HCT116 (cell line): ENCODE measurements at regions not wholly inside any gene's neighbourhood (a gene's known extent, or its start where the extent isn't known, plus 50 kb on each side); places are given as distances from the start of the nearest gene placed in this dataset.

ENCODE experiments used
- ATAC-seq: fragments of 200-7000 bp; cut with Tn5 transposase; 2 replicates; pipeline ENCODE4 v1.9.1; 2020; ENCODE audit warnings: mild to moderate bottlenecking, moderate library complexity
- BruUV-seq: library from RNA; stranded (reverse); fragments of 400-500 nt; replicated peaks from 2 replicates; lab custom pipeline; 2021; lab: Mats Ljungman, UMichigan
- CTCF ChIA-PET: fragments of 300-600 bp; sonication (Branson Sonifier 250); formaldehyde crosslinking; loops from one replicate; lab custom pipeline; 2021; ENCODE audit warnings: antibody characterized with exemption; lab: Charles Lee
- POLR2A ChIA-PET: fragments of 300-600, 350-600 bp; sonication (Branson Sonifier 250); formaldehyde crosslinking; loops from one replicate; lab custom pipeline; 2021; ENCODE audit warnings: antibody characterized with exemption; lab: Charles Lee
- RAD21 ChIA-PET, 2 experiments: fragments of 300-600 bp; sonication (Branson Sonifier 250); formaldehyde crosslinking; loops; one replicate each; lab custom pipeline; 2023; ENCODE audit warnings: low total read pairs in 2 of 2; ENCODE audit not compliant: uncharacterized antibody in 2 of 2, unreplicated experiment in 2 of 2, low non-redundant PET in 1 of 2; lab: Charles Lee
- DNase-seq: peaks from one replicate; pipeline ENCODE4 v3.0.0-alpha.2; 2010; ENCODE audit warnings: low read depth, low spot score
- H2AFZ ChIP-seq: fragments of 200-600 bp; shearing (Covaris generic), sonication (generic); 2 replicates; pipeline ENCODE4 v1.6.1; 2017; ENCODE audit warnings: low read depth, mixed run types, mixed read lengths, antibody characterized with exemption, low read length; ENCODE audit not compliant: poor library complexity, severe bottlenecking
- H3K27ac ChIP-seq: 2 replicates; pipeline ENCODE4 v1.5.1; 2012; ENCODE audit warnings: low read depth, low read length
- H3K27me3 ChIP-seq: fragments of 200-600 bp; sonication (generic); 2 replicates; pipeline ENCODE4 v1.6.1; 2016; ENCODE audit warnings: mixed run types, low read length, mixed read lengths; ENCODE audit not compliant: insufficient read depth
- H3K36me3 ChIP-seq, 2 experiments: fragments of 200-500 bp in 1 of 2; fragments of 200-600 bp in 1 of 2; sonication (Bioruptor generic) in 1 of 2; sonication (generic) in 1 of 2; 2 replicates each; pipeline versions ENCODE4 v1.5.1 to v1.6.1; 2014 to 2016; ENCODE audit warnings: low read length in 2 of 2, inconsistent platforms in 1 of 2, mixed read lengths in 1 of 2, mixed run types in 1 of 2; ENCODE audit not compliant: insufficient read depth in 2 of 2, control insufficient read depth in 1 of 2
- H3K4me1 ChIP-seq, 2 experiments: fragments of 200-600 bp in 1 of 2; sonication (generic) in 1 of 2; 2 replicates each; pipeline versions ENCODE4 v1.5.1 to v1.6.1; 2012 to 2017; ENCODE audit warnings: low read length in 2 of 2, inconsistent platforms in 1 of 2, mild to moderate bottlenecking in 1 of 2, mixed read lengths in 1 of 2, mixed run types in 1 of 2, moderate library complexity in 1 of 2; ENCODE audit not compliant: insufficient read depth in 2 of 2, control insufficient read depth in 1 of 2
- H3K4me2 ChIP-seq: fragments of 200-600 bp; sonication (generic); 2 replicates; pipeline ENCODE4 v1.6.1; 2017; ENCODE audit warnings: mixed run types, low read length, mixed read lengths
- H3K4me3 ChIP-seq, 2 experiments: fragments of 200-600 bp in 1 of 2; sonication (generic) in 1 of 2; replicated peaks in 1 of 2; 2 replicates each; pipeline ENCODE4 v1.5.1; 2011 to 2016; ENCODE audit warnings: low read length in 2 of 2, control low read depth in 1 of 2, low read depth in 1 of 2, mild to moderate bottlenecking in 1 of 2, mixed read lengths in 1 of 2, mixed run types in 1 of 2
- H3K79me2 ChIP-seq: fragments of 200-600 bp; sonication (generic); 2 replicates; pipeline ENCODE4 v1.6.1; 2017; ENCODE audit warnings: mild to moderate bottlenecking, mixed run types, low read length, moderate library complexity, mixed read lengths; ENCODE audit not compliant: insufficient read depth
- H3K9ac ChIP-seq: fragments of 200-600 bp; sonication (generic); 2 replicates; pipeline ENCODE4 v1.6.1; 2016; ENCODE audit warnings: low read length, mixed read lengths
- H3K9me2 ChIP-seq: fragments of 200-600 bp; sonication (generic), shearing (Covaris generic); 2 replicates; pipeline ENCODE4 v1.6.1; 2017; ENCODE audit warnings: mixed run types, mild to moderate bottlenecking, moderate library complexity; ENCODE audit not compliant: insufficient read depth
- H3K9me3 ChIP-seq, 2 experiments: fragments of 200-500 bp in 1 of 2; fragments of 200-600 bp in 1 of 2; sonication (Bioruptor generic) in 1 of 2; sonication (generic) in 1 of 2; 2 replicates each; pipeline ENCODE4 v1.6.1; 2014 to 2017; ENCODE audit warnings: low read length in 2 of 2, mixed read lengths in 2 of 2, inconsistent platforms in 1 of 2, low read depth in 1 of 2, mild to moderate bottlenecking in 1 of 2, mixed run types in 1 of 2, moderate library complexity in 1 of 2; ENCODE audit not compliant: control insufficient read depth in 1 of 2, insufficient read depth in 1 of 2
- H4K20me1 ChIP-seq: fragments of 200-600 bp; sonication (generic), shearing (Covaris generic); 2 replicates; pipeline ENCODE4 v1.6.1; 2017; ENCODE audit warnings: mixed run types, mild to moderate bottlenecking, moderate library complexity; ENCODE audit not compliant: insufficient read depth
- ATF3 ChIP-seq: IDR thresholded peaks from 2 replicates; pipeline ENCODE4 v1.6.1; 2012
- CBX3 ChIP-seq: IDR thresholded peaks from 2 replicates; pipeline ENCODE4 v1.6.1; 2012; ENCODE audit warnings: low read depth
- CEBPB ChIP-seq: IDR thresholded peaks from 2 replicates; pipeline ENCODE4 v1.6.1; 2012; ENCODE audit warnings: low read depth
- CTCF ChIP-seq, 3 experiments: fragments of 200-600 bp in 1 of 3; sonication (generic) in 1 of 3; IDR thresholded peaks in 2 of 3; conservative IDR thresholded peaks in 1 of 3; 2 replicates each; pipeline ENCODE4 v1.5.1; 2012 to 2017; ENCODE audit warnings: low read depth in 2 of 3, low read length in 2 of 3, antibody characterized with exemption in 1 of 3, borderline replicate concordance in 1 of 3, control low read depth in 1 of 3, mild to moderate bottlenecking in 1 of 3, mixed read lengths in 1 of 3, mixed run types in 1 of 3, moderate library complexity in 1 of 3; ENCODE audit not compliant: insufficient read depth in 1 of 3
- ELF1 ChIP-seq: IDR thresholded peaks from 2 replicates; pipeline ENCODE4 v1.6.1; 2012; ENCODE audit warnings: low read depth, borderline replicate concordance
- EZH2 ChIP-seq: fragments of 200-600 bp; sonication (generic); IDR thresholded peaks from 2 replicates; pipeline ENCODE4 v1.6.1; 2017; ENCODE audit warnings: antibody characterized with exemption, mixed run types
- EZH2phosphoT487 ChIP-seq: fragments of 200-600 bp; IDR thresholded peaks from 2 replicates; pipeline ENCODE4 v1.6.1; 2018; ENCODE audit warnings: antibody characterized with exemption, borderline replicate concordance
- FOSL1 ChIP-seq: IDR thresholded peaks from 2 replicates; pipeline ENCODE4 v1.6.1; 2012; ENCODE audit warnings: low read depth
- JUND ChIP-seq: IDR thresholded peaks from 2 replicates; pipeline ENCODE4 v1.6.1; 2012
- POLR2A ChIP-seq: IDR thresholded peaks from 2 replicates; pipeline ENCODE4 v1.7.0; 2011; ENCODE audit warnings: borderline replicate concordance; ENCODE audit not compliant: insufficient read depth, insufficient read length; ENCODE audit errors: extremely low read depth
- RAD21 ChIP-seq: IDR thresholded peaks from 2 replicates; pipeline ENCODE4 v1.6.1; 2012; ENCODE audit warnings: low read depth, mild to moderate bottlenecking
- REST ChIP-seq: IDR thresholded peaks from 2 replicates; pipeline ENCODE4 v1.6.1; 2012; ENCODE audit warnings: low read depth
- SP1 ChIP-seq: IDR thresholded peaks from 2 replicates; pipeline ENCODE4 v1.6.1; 2012; ENCODE audit warnings: low read depth
- SRF ChIP-seq: IDR thresholded peaks from 2 replicates; pipeline ENCODE4 v1.6.1; 2012; ENCODE audit warnings: low read depth
- TCF7L2 ChIP-seq: IDR thresholded peaks from 2 replicates; pipeline ENCODE4 v1.7.0; 2011; ENCODE audit warnings: borderline replicate concordance, inconsistent platforms; ENCODE audit not compliant: insufficient read depth, insufficient read length; ENCODE audit errors: extremely low read depth
- YY1 ChIP-seq: IDR thresholded peaks from 2 replicates; pipeline ENCODE4 v1.6.1; 2011; ENCODE audit warnings: low read length, low read depth, moderate library complexity, mild to moderate bottlenecking; ENCODE audit not compliant: insufficient replicate concordance; ENCODE audit errors: extremely low read depth
- ZBTB33 ChIP-seq: IDR thresholded peaks from 2 replicates; pipeline ENCODE4 v1.6.1; 2011; ENCODE audit warnings: mild to moderate bottlenecking, low read length, moderate library complexity; ENCODE audit not compliant: insufficient replicate concordance; ENCODE audit errors: extremely low read depth
- ZFX ChIP-seq: fragments of 450-650 bp; IDR thresholded peaks from 2 replicates; pipeline ENCODE4 v1.6.1; 2017
- ZNF274 ChIP-seq: fragments of 200-500 bp; sonication (Bioruptor generic); IDR thresholded peaks from 2 replicates; pipeline ENCODE4 v1.6.1; 2014; ENCODE audit warnings: mild to moderate bottlenecking, low read depth, low read length, inconsistent platforms
- intact Hi-C: fragments of 100-400 bp; cut with micrococcal nuclease; formaldehyde crosslinking; loops from 2 replicates; pipeline ENCODE4 v1.10.0; 2022

GRCh38 chr6:146909886-146910285 lies 294.3 kb upstream of the STXBP5 start:
- no TSS peak for BruUV-seq
- H3K9me3 ChIP-seq: no peaks in the 10 kb centered on the region
- intact Hi-C loops: loop anchor here (10.0 kb wide), 2 partner anchors 455 to 1255 kb away; no protein-coding TSS in a partner anchor
- H3K79me2 ChIP-seq: no peaks in the 10 kb centered on the region
- CTCF ChIA-PET: no interaction called here
- H3K4me1 ChIP-seq: peaks cover 27 to 36% of the 10 kb centered on the region in 2 experiments
- no peaks in the 10 kb centered on the region for H3K27me3 ChIP-seq
- POLR2A ChIA-PET: no interaction called here
- H3K4me3 ChIP-seq: no peak overlapping the region
- no peak overlapping the region for H3K27ac ChIP-seq
- no peak for ATAC-seq
- H4K20me1 ChIP-seq: no peaks in the 10 kb centered on the region
- no peak overlapping the region for H2AFZ ChIP-seq
- RAD21 ChIA-PET: no interaction called here
- H3K4me2 ChIP-seq: no peak overlapping the region
- no peak for TF ChIP-seq EZH2phosphoT487
- TF ChIP-seq SP1: no peak
- TF ChIP-seq CBX3: no peak
- no peak for TF ChIP-seq YY1
- no peak for TF ChIP-seq REST
- no peak for TF ChIP-seq ZBTB33
- TF ChIP-seq SRF: no peak
- no peak for TF ChIP-seq CTCF (IDR thresholded peaks at IDR 0.05 in 2 of 3, conservative IDR thresholded peaks at IDR 0.05 in 1 of 3; ENCODE audit: borderline replicate concordance in 1 of 3, insufficient read depth in 1 of 3, low read depth in 2 of 3, low read length in 2 of 3)
- no peak for TF ChIP-seq ELF1
- no peak for TF ChIP-seq RAD21
- TF ChIP-seq EZH2: no peak
- no peak for TF ChIP-seq ZNF274
- TF ChIP-seq JUND: no peak
- no peak for TF ChIP-seq TCF7L2
- TF ChIP-seq CEBPB: no peak
- no peak for TF ChIP-seq ZFX
- TF ChIP-seq POLR2A: no peak
- TF ChIP-seq ATF3: no peak
- no peak for TF ChIP-seq FOSL1
- DNase-seq: no peak
- H3K9ac ChIP-seq: no peak overlapping the region
- H3K36me3 ChIP-seq: no peaks in the 10 kb centered on the region
- H3K9me2 ChIP-seq: no peaks in the 10 kb centered on the region
